ENCODE measurements at regions not wholly inside any gene's neighbourhood (a gene's known extent, or its start where the extent isn't known, plus 50 kb on each side); places are given as distances from the start of the nearest gene placed in this dataset.

DNA sequence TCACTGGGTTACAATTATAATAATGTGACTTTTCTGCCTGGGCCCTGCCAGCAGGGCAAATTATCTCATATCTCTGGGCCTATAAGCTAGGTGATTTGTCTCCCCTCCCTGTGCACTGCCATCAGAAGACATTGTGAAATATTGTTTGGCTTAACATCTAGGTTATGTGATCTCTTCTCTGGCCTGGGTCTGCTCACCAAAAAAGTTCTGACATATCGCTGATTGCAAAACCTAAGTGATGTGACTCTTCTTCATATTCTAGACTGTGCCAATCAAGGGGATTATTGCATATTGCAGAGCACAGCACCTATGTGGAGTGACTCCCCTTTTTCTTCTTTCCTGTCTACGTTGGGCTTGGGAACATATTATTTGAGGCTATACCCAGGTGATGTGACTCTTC lies 1123.1 kb upstream of the AMELY start:
- WGBS, 2 donors (ENCODE audit: low coverage in 1 of 2) = 100% methylated on average over 1 of the region's 2 CpGs; no CpG with 5 or more reads in 1 of the 2 donors
- H3K27ac ChIP-seq = no peak overlapping the region

DNA sequence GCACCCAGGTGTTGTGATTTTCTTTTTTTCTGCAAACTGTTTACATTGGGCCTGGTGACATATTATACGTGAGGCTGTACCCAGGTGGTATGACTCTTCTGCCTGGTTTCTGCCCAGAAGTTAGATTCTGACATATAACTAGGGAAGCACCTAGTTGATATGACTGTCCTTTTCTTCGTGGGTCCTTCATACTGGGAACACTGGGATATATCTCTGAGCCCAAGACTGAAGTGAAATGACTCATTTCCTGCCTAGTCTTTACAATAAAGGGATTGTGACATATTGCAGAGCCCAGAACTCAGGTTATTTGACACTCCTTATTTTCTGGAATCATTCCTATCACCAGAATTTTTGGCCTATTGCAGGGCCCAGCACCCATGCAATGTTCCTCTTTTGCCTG lies 1121.6 kb upstream of the AMELY start:
- intact Hi-C loops (cut with DNase I; ENCODE audit: low total_unique reads) (no loop called here), in situ Hi-C loops (cut with MboI; ENCODE audit: low pct_ligation_motif_present in 1 of 4, low pct_unique_long_range_greater_than_20kb in 1 of 4, low sequenced_read_pairs in 3 of 4) (no loop called here)
- Histone ChIP-seq H3K27ac (no peak overlapping the region), H3K27me3 (no peaks in the 10 kb centered on the region), H3K4me3 (no peak overlapping the region), H3K4me1 (no peaks in the 10 kb centered on the region), H3K9me3 (no peaks in the 10 kb centered on the region), H3K36me3 (no peaks in the 10 kb centered on the region)
- DNase-seq = no peak
- no peak for TF ChIP-seq POLR2A (IDR thresholded peaks at IDR 0.05)
- TF ChIP-seq POLR2AphosphoS5 (IDR thresholded peaks at IDR 0.05) = no peak
- TF ChIP-seq, protein P1, sequence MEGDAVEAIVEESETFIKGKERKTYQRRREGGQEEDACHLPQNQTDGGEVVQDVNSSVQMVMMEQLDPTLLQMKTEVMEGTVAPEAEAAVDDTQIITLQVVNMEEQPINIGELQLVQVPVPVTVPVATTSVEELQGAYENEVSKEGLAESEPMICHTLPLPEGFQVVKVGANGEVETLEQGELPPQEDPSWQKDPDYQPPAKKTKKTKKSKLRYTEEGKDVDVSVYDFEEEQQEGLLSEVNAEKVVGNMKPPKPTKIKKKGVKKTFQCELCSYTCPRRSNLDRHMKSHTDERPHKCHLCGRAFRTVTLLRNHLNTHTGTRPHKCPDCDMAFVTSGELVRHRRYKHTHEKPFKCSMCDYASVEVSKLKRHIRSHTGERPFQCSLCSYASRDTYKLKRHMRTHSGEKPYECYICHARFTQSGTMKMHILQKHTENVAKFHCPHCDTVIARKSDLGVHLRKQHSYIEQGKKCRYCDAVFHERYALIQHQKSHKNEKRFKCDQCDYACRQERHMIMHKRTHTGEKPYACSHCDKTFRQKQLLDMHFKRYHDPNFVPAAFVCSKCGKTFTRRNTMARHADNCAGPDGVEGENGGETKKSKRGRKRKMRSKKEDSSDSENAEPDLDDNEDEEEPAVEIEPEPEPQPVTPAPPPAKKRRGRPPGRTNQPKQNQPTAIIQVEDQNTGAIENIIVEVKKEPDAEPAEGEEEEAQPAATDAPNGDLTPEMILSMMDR (IDR thresholded peaks at IDR 0.05) = no peak
- no peak for TF ChIP-seq EP300 (IDR thresholded peaks at IDR 0.05; ENCODE audit: low read depth)
- 50% methylated on average over 1 of the region's 2 CpGs; no CpG with 5 or more reads in 1 of the 2 donors for WGBS, 2 donors (ENCODE audit: low coverage in 1 of 2)

More for the DNA sequence above, 1123.1 kb upstream of the AMELY start:
- no peak for DNase-seq
- TF ChIP-seq POLR2A (IDR thresholded peaks at IDR 0.05) = no peak
- TF ChIP-seq EP300 (IDR thresholded peaks at IDR 0.05; ENCODE audit: low read depth) = no peak
- TF ChIP-seq POLR2AphosphoS5 (IDR thresholded peaks at IDR 0.05) = no peak
- TF ChIP-seq, protein P1 (IDR thresholded peaks at IDR 0.05) = no peak
- no peaks in the 10 kb centered on the region for H3K4me1 ChIP-seq
- in situ Hi-C loops (cut with MboI; ENCODE audit: low pct_ligation_motif_present in 1 of 4, low pct_unique_long_range_greater_than_20kb in 1 of 4, low sequenced_read_pairs in 3 of 4) = no loop called here
- intact Hi-C loops (cut with DNase I; ENCODE audit: low total_unique reads) = no loop called here
- no peak overlapping the region for H3K4me3 ChIP-seq
- no peaks in the 10 kb centered on the region for H3K36me3 ChIP-seq
- H3K9me3 ChIP-seq = no peaks in the 10 kb centered on the region
- H3K27me3 ChIP-seq = no peaks in the 10 kb centered on the region

DNA sequence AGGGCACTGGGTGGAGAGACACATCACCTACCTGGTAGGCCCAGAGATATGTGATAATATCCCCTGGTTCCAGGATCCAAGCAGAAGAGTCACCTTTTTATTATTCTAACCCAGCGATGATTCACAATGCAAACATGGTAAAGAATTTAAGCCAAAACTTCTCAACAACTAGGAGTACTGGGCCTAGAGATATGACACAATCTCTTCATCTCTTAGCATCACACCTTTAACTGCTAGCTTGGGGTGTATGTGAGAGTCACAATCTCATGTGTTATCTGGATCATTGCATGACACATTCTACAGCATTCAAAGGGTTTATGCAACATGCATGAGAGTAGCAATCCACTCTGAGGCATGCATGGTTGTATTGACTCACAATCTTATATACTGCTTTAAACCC lies 1109.0 kb upstream of the AMELY start:
- 80% methylated on average over 1 of the region's 1 CpG; no CpG with 5 or more reads in 1 of the 2 donors for WGBS, 2 donors (ENCODE audit: low coverage in 1 of 2)
- H3K9me3 ChIP-seq = no peaks in the 10 kb centered on the region

DNA sequence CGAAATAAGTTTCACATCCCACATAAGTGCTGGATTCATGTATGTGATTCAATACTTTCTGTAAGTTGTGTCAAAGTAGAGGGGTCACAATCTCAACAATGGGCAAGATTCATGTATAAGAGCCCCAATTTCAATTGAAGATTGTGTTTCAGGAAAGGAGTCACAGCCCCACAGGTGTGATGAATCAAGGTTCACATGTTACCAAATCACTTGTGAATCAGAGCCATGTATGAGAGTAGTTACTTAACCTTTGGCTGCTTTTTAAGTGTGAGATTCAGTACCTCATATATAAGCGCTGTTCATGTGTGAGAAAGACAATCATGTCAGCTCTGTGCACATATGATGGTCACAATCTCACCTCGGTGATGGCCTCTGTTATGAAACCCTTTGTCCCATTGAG lies 1100.0 kb upstream of the AMELY start:
- intact Hi-C loops (cut with DNase I; ENCODE audit: low total_unique reads) (no loop called here), in situ Hi-C loops (cut with MboI; ENCODE audit: low pct_ligation_motif_present in 1 of 4, low pct_unique_long_range_greater_than_20kb in 1 of 4, low sequenced_read_pairs in 3 of 4) (no loop called here)
- Histone ChIP-seq H3K4me3 (no peak overlapping the region), H3K27me3 (no peaks in the 10 kb centered on the region), H3K27ac (no peak overlapping the region), H3K36me3 (no peaks in the 10 kb centered on the region), H3K9me3 (no peaks in the 10 kb centered on the region), H3K4me1 (no peaks in the 10 kb centered on the region)
- no CpG with 5 or more reads among the region's 3 CpGs for WGBS, 2 donors (ENCODE audit: low coverage in 1 of 2)
- DNase-seq = no peak
- TF ChIP-seq EP300 (IDR thresholded peaks at IDR 0.05; ENCODE audit: low read depth) (no peak), POLR2A (IDR thresholded peaks at IDR 0.05) (no peak), POLR2AphosphoS5 (IDR thresholded peaks at IDR 0.05) (no peak)
- TF ChIP-seq, protein P1 (IDR thresholded peaks at IDR 0.05) = no peak

More for the DNA sequence above, 1109.0 kb upstream of the AMELY start:
- no peak for DNase-seq
- TF ChIP-seq, protein P1 (IDR thresholded peaks at IDR 0.05) = no peak
- TF ChIP-seq POLR2AphosphoS5 (IDR thresholded peaks at IDR 0.05) = no peak
- no peak for TF ChIP-seq EP300 (IDR thresholded peaks at IDR 0.05; ENCODE audit: low read depth)
- no peak for TF ChIP-seq POLR2A (IDR thresholded peaks at IDR 0.05)
- Histone ChIP-seq H3K36me3 (no peaks in the 10 kb centered on the region), H3K4me1 (no peaks in the 10 kb centered on the region), H3K4me3 (no peak overlapping the region), H3K27ac (no peak overlapping the region), H3K27me3 (no peaks in the 10 kb centered on the region)
- in situ Hi-C loops (cut with MboI; ENCODE audit: low pct_ligation_motif_present in 1 of 4, low pct_unique_long_range_greater_than_20kb in 1 of 4, low sequenced_read_pairs in 3 of 4) = no loop called here
- intact Hi-C loops (cut with DNase I; ENCODE audit: low total_unique reads) = no loop called here

Data from transverse colon (tissue), 4 donors.